ENCODE measurements at regions not wholly inside any gene's neighbourhood (a gene's known extent, or its start where the extent isn't known, plus 50 kb on each side); places are given as distances from the start of the nearest gene placed in this dataset.
"Not testable (repeated sequence)": the region's sequence is repeated elsewhere in the genome, so short reads cannot be mapped to it uniquely, and the experiment has no call there.

GRCh38 chr7:9127901-9128300, 694.5 kb downstream of the NXPH1 start:
- H3K4me3 ChIP-seq (ENCODE audit: low read length in 2 of 2): no peak overlapping the region
- no peaks in the 10 kb centered on the region for H3K27me3 ChIP-seq (ENCODE audit: control insufficient read depth in 2 of 2, insufficient read depth in 1 of 2, low read length in 1 of 2)
- no peaks in the 10 kb centered on the region for H3K4me1 ChIP-seq (ENCODE audit: control insufficient read depth in 2 of 2, insufficient read depth in 2 of 2, low read length in 2 of 2)
- no peaks in the 10 kb centered on the region for H3K36me3 ChIP-seq (ENCODE audit: control insufficient read depth in 2 of 2, insufficient read depth in 2 of 2, low read length in 1 of 2)
- DNase-seq (ENCODE audit: low read depth in 6 of 9, low spot score in 9 of 9): no peak
- H3K9me3 ChIP-seq (ENCODE audit: control insufficient read depth in 2 of 2, insufficient read depth in 1 of 2, low read length in 1 of 2): no peaks in the 10 kb centered on the region
- no peak overlapping the region for H3K27ac ChIP-seq (ENCODE audit: low read depth in 1 of 2, low read length in 1 of 2)
- WGBS: 95% methylated on average over 5 of the region's 5 CpGs

DNA sequence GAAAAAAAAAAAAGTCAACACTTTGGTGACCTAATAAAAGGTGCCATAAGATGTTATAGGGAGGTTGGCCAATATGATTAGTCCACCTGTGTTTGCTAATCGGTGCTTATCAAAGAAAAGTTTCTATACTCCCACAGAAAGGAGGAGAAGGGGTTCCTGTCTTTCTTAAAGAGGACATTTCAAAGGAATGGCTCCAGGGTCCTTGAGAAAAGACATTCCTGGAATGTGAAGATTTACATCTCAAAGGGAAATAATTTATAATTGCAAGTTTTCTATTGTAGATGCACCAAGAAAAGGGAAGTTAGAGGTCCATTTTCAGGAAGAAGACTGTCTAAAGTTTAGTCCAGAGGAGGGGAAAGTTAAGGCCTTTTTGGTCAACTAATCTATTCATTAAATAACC, 715.3 kb downstream of the NXPH1 start:
- no peak for DNase-seq (ENCODE audit: low read depth in 6 of 9, low spot score in 9 of 9)
- H3K27ac ChIP-seq (ENCODE audit: low read depth in 1 of 2, low read length in 1 of 2): no peak overlapping the region
- H3K27me3 ChIP-seq (ENCODE audit: control insufficient read depth in 2 of 2, insufficient read depth in 1 of 2, low read length in 1 of 2): no peaks in the 10 kb centered on the region
- H3K4me3 ChIP-seq (ENCODE audit: low read length in 2 of 2): no peak overlapping the region
- H3K36me3 ChIP-seq (ENCODE audit: control insufficient read depth in 2 of 2, insufficient read depth in 2 of 2, low read length in 1 of 2): no peaks in the 10 kb centered on the region
- 92% methylated on average over 1 of the region's 1 CpG for WGBS
- no peaks in the 10 kb centered on the region for H3K9me3 ChIP-seq (ENCODE audit: control insufficient read depth in 2 of 2, insufficient read depth in 1 of 2, low read length in 1 of 2)
- H3K4me1 ChIP-seq (ENCODE audit: control insufficient read depth in 2 of 2, insufficient read depth in 2 of 2, low read length in 2 of 2): no peaks in the 10 kb centered on the region

- no peak for DNase-seq (ENCODE audit: low read depth in 6 of 9, low spot score in 9 of 9)
- WGBS: 91% methylated on average over 4 of the region's 4 CpGs
These were observed 716.2 kb downstream of the NXPH1 start for GRCh38 chr7:9149499-9150082.

GRCh38 chr7:9163691-9164090, 730.3 kb downstream of the NXPH1 start:
- DNase-seq (ENCODE audit: low read depth in 6 of 9, low spot score in 9 of 9); H3K4me3 ChIP-seq (ENCODE audit: low read length in 2 of 2); H3K9me3 ChIP-seq (ENCODE audit: control insufficient read depth in 2 of 2, insufficient read depth in 1 of 2, low read length in 1 of 2); H3K4me1 ChIP-seq (ENCODE audit: control insufficient read depth in 2 of 2, insufficient read depth in 2 of 2, low read length in 2 of 2); H3K36me3 ChIP-seq (ENCODE audit: control insufficient read depth in 2 of 2, insufficient read depth in 2 of 2, low read length in 1 of 2); H3K27ac ChIP-seq (ENCODE audit: low read depth in 1 of 2, low read length in 1 of 2); H3K27me3 ChIP-seq (ENCODE audit: control insufficient read depth in 2 of 2, insufficient read depth in 1 of 2, low read length in 1 of 2): not testable (repeated sequence)

More at GRCh38 chr7:9149499-9150082, 716.2 kb downstream of the NXPH1 start:
- no peaks in the 10 kb centered on the region for H3K27me3 ChIP-seq (ENCODE audit: control insufficient read depth in 2 of 2, insufficient read depth in 1 of 2, low read length in 1 of 2)
- no peaks in the 10 kb centered on the region for H3K9me3 ChIP-seq (ENCODE audit: control insufficient read depth in 2 of 2, insufficient read depth in 1 of 2, low read length in 1 of 2)
- no peaks in the 10 kb centered on the region for H3K36me3 ChIP-seq (ENCODE audit: control insufficient read depth in 2 of 2, insufficient read depth in 2 of 2, low read length in 1 of 2)
- H3K4me1 ChIP-seq (ENCODE audit: control insufficient read depth in 2 of 2, insufficient read depth in 2 of 2, low read length in 2 of 2): no peaks in the 10 kb centered on the region
- H3K27ac ChIP-seq (ENCODE audit: low read depth in 1 of 2, low read length in 1 of 2): no peak overlapping the region
- no peak overlapping the region for H3K4me3 ChIP-seq (ENCODE audit: low read length in 2 of 2)

- Histone ChIP-seq H3K36me3 (ENCODE audit: control insufficient read depth in 2 of 2, insufficient read depth in 2 of 2, low read length in 1 of 2) (no peaks in the 10 kb centered on the region), H3K27me3 (ENCODE audit: control insufficient read depth in 2 of 2, insufficient read depth in 1 of 2, low read length in 1 of 2) (no peaks in the 10 kb centered on the region), H3K27ac (ENCODE audit: low read depth in 1 of 2, low read length in 1 of 2) (no peak overlapping the region), H3K4me1 (ENCODE audit: control insufficient read depth in 2 of 2, insufficient read depth in 2 of 2, low read length in 2 of 2) (no peaks in the 10 kb centered on the region), H3K4me3 (ENCODE audit: low read length in 2 of 2) (no peak overlapping the region), H3K9me3 (ENCODE audit: control insufficient read depth in 2 of 2, insufficient read depth in 1 of 2, low read length in 1 of 2) (peaks cover 1 to 12% of the 10 kb centered on the region in 2 donors)
- WGBS: 76% methylated on average over 3 of the region's 3 CpGs
- DNase-seq (ENCODE audit: low read depth in 6 of 9, low spot score in 9 of 9): no peak
These were observed 742.5 kb downstream of the NXPH1 start for GRCh38 chr7:9175871-9176270.

DNA sequence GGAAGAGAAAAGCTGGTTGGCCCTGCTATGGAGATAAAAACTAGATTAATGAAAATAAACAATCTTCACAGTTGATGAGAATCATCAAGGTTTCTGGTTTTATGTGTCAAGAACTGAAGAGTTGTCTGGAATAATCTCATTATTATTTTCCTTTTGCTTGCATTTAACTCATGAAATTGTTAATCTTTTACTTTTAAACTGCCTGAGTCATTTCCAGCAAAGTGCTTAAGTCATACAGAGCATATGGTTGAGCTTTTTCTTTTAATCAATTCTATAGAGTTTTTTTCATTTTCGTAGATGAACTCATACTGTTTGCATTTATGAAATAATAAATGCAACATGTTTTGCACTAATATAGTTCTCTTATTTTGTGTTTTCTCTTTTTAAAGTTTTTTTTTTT, 747.9 kb downstream of the NXPH1 start:
- no peak for DNase-seq (ENCODE audit: low read depth in 6 of 9, low spot score in 9 of 9)
- 98% methylated on average over 1 of the region's 1 CpG for WGBS
- H3K27me3 ChIP-seq (ENCODE audit: control insufficient read depth in 2 of 2, insufficient read depth in 1 of 2, low read length in 1 of 2): no peaks in the 10 kb centered on the region

GRCh38 chr7:9186730-9187129, 753.3 kb downstream of the NXPH1 start:
- 96% methylated on average over 4 of the region's 4 CpGs for WGBS

More for the DNA sequence above, 747.9 kb downstream of the NXPH1 start:
- Histone ChIP-seq H3K36me3 (ENCODE audit: control insufficient read depth in 2 of 2, insufficient read depth in 2 of 2, low read length in 1 of 2) (no peaks in the 10 kb centered on the region), H3K9me3 (ENCODE audit: control insufficient read depth in 2 of 2, insufficient read depth in 1 of 2, low read length in 1 of 2) (peaks cover 0 to 1% of the 10 kb centered on the region in 2 donors), H3K4me3 (ENCODE audit: low read length in 2 of 2) (no peak overlapping the region), H3K27ac (ENCODE audit: low read depth in 1 of 2, low read length in 1 of 2) (no peak overlapping the region), H3K4me1 (ENCODE audit: control insufficient read depth in 2 of 2, insufficient read depth in 2 of 2, low read length in 2 of 2) (no peaks in the 10 kb centered on the region)

DNA sequence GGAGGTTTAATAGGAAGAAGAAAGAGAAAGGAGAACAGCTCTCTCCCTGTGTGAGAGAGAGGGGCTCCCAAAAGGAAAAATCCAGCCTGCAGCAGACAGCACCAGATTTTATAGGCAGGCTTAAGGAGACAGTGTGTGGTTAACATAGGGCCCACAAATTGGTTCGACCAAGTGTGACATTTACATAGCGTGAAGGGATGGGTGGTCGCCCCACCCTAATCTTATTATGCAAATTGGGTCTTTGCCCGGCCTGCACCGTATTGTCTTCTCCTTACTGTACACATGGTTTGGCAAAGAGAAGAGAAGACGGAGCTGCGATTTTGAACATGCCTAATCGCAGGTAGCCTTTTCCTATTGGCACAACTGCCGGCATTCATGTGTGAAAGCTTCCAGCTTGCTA, 756.3 kb downstream of the NXPH1 start:
- H3K36me3 ChIP-seq (ENCODE audit: control insufficient read depth in 2 of 2, insufficient read depth in 2 of 2, low read length in 1 of 2): no peaks in the 10 kb centered on the region
- no peak for DNase-seq (ENCODE audit: low read depth in 6 of 9, low spot score in 9 of 9)
- WGBS: 92% methylated on average over 9 of the region's 9 CpGs

More at GRCh38 chr7:9186730-9187129, 753.3 kb downstream of the NXPH1 start:
- Histone ChIP-seq H3K4me1 (ENCODE audit: control insufficient read depth in 2 of 2, insufficient read depth in 2 of 2, low read length in 2 of 2) (no peaks in the 10 kb centered on the region), H3K27ac (ENCODE audit: low read depth in 1 of 2, low read length in 1 of 2) (no peak overlapping the region), H3K9me3 (ENCODE audit: control insufficient read depth in 2 of 2, insufficient read depth in 1 of 2, low read length in 1 of 2) (no peaks in the 10 kb centered on the region), H3K4me3 (ENCODE audit: low read length in 2 of 2) (no peak overlapping the region), H3K36me3 (ENCODE audit: control insufficient read depth in 2 of 2, insufficient read depth in 2 of 2, low read length in 1 of 2) (no peaks in the 10 kb centered on the region), H3K27me3 (ENCODE audit: control insufficient read depth in 2 of 2, insufficient read depth in 1 of 2, low read length in 1 of 2) (no peaks in the 10 kb centered on the region)
- DNase-seq (ENCODE audit: low read depth in 6 of 9, low spot score in 9 of 9): no peak

GRCh38 chr7:9192969-9193368, 759.6 kb downstream of the NXPH1 start:
- Histone ChIP-seq H3K36me3 (ENCODE audit: control insufficient read depth in 2 of 2, insufficient read depth in 2 of 2, low read length in 1 of 2) (no peaks in the 10 kb centered on the region), H3K4me3 (ENCODE audit: low read length in 2 of 2) (no peak overlapping the region), H3K27me3 (ENCODE audit: control insufficient read depth in 2 of 2, insufficient read depth in 1 of 2, low read length in 1 of 2) (no peaks in the 10 kb centered on the region), H3K9me3 (ENCODE audit: control insufficient read depth in 2 of 2, insufficient read depth in 1 of 2, low read length in 1 of 2) (no peaks in the 10 kb centered on the region), H3K27ac (ENCODE audit: low read depth in 1 of 2, low read length in 1 of 2) (no peak overlapping the region), H3K4me1 (ENCODE audit: control insufficient read depth in 2 of 2, insufficient read depth in 2 of 2, low read length in 2 of 2) (no peaks in the 10 kb centered on the region)
- 60% methylated on average over 2 of the region's 2 CpGs for WGBS
- no peak for DNase-seq (ENCODE audit: low read depth in 6 of 9, low spot score in 9 of 9)

More for the DNA sequence above, 756.3 kb downstream of the NXPH1 start:
- Histone ChIP-seq H3K4me1 (ENCODE audit: control insufficient read depth in 2 of 2, insufficient read depth in 2 of 2, low read length in 2 of 2) (no peaks in the 10 kb centered on the region), H3K4me3 (ENCODE audit: low read length in 2 of 2) (no peak overlapping the region), H3K27ac (ENCODE audit: low read depth in 1 of 2, low read length in 1 of 2) (no peak overlapping the region), H3K27me3 (ENCODE audit: control insufficient read depth in 2 of 2, insufficient read depth in 1 of 2, low read length in 1 of 2) (no peaks in the 10 kb centered on the region), H3K9me3 (ENCODE audit: control insufficient read depth in 2 of 2, insufficient read depth in 1 of 2, low read length in 1 of 2) (no peaks in the 10 kb centered on the region)

- H3K36me3 ChIP-seq (ENCODE audit: control insufficient read depth in 2 of 2, insufficient read depth in 2 of 2, low read length in 1 of 2): no peaks in the 10 kb centered on the region
- no peak overlapping the region for H3K4me3 ChIP-seq (ENCODE audit: low read length in 2 of 2)
- H3K4me1 ChIP-seq (ENCODE audit: control insufficient read depth in 2 of 2, insufficient read depth in 2 of 2, low read length in 2 of 2): no peaks in the 10 kb centered on the region
- H3K27ac ChIP-seq (ENCODE audit: low read depth in 1 of 2, low read length in 1 of 2): no peak overlapping the region
- no peaks in the 10 kb centered on the region for H3K9me3 ChIP-seq (ENCODE audit: control insufficient read depth in 2 of 2, insufficient read depth in 1 of 2, low read length in 1 of 2)
- no peaks in the 10 kb centered on the region for H3K27me3 ChIP-seq (ENCODE audit: control insufficient read depth in 2 of 2, insufficient read depth in 1 of 2, low read length in 1 of 2)
- WGBS: 90% methylated on average over 4 of the region's 4 CpGs
- DNase-seq (ENCODE audit: low read depth in 6 of 9, low spot score in 9 of 9): no peak
These were observed 767.2 kb downstream of the NXPH1 start for GRCh38 chr7:9200626-9201025.
